GM15510 (cell line): ENCODE measurements at regions not wholly inside any gene's neighbourhood (a gene's known extent, or its start where the extent isn't known, plus 50 kb on each side); places are given as distances from the start of the nearest gene placed in this dataset.

ENCODE experiments used
- POLR2A ChIP-seq: IDR thresholded peaks from 3 replicates; pipeline ENCODE4 v1.6.1; 2011; ENCODE audit warnings: borderline replicate concordance; ENCODE audit not compliant: insufficient read length; ENCODE audit errors: extremely low read depth

DNA sequence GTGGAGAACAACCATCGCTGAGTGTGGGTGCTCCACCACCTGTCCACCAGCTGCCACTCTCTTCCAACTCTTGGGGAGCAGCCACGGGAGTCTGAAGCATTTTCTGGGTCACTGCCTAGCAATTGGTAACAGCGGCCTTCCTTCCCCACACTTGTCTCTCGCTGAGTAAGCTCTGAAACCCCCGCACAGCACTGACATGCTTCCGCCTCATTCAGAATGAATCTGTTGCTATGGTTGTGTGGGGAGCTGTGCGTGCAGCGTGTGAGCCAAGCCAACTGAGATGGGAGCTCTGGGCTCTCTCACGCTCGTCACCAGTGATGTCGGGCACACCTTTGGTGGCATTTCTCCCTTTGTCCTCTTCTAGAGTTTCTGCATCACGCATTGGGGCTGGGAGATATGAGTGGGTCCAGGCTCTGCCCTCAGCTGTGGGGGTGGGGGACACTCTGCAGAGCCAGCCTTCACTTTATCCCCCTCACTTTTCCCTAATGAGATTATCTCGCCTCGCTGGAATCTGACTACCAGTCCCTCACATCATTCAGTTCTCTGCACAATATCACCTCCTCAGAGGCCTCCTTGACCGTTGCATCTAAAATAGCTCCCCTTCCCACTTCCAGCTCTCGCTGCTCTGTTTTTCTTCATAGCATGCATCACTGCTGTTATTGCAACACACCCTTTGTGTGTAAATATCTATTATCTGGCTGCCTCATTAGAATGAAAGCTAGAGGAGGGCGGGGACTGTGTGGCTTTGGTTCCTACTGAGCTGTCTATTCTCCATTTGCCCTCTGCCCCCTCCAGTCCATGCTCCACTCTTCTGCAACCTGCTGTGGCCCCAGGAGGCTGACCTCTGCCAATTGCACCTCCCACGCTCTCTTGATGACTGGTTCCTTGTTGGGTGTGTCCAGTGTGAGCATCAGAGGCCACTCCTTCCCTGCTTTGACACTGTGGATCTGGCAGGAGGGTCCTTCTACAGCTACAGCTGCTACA, 569.9 kb upstream of the CADM1 start:
- TF ChIP-seq POLR2A = no peak

DNA sequence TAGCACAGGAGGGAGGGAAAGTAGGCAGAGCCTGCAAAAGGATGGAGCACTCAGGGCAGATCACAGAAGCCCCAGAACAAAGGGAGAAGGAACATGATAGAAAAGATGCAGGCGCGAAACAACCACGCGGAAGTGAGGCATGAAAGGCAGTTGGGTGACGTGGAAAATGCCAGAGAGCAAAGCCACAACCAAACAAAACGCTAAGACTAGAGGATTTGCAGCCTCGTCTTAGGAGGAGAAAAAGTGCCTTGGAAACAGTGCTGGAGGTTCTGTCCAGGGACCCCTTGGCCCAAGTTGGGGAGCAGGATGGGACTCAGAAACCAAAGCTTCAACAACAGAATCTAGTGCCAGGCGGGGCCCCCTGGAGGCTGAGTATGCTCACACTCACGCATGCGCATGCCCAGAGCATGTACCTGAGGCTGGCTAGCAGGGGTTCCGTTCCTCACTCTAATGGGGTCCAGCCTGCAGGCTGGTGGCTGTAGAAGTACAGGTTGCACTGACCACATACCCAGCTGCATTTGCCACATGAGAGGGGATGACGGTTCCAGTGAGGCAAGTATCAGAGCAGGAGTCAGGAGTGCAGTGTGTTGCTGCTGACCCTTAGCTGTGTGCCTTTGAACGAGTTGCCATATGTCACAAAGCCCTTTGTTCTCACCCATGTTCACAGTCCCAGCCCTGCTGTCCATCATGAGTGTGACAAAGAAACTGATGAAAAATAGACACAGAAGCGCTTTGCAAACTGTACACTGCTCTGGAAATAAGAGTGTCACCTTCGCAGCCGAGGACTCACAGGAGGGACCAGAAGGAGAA, 568.6 kb upstream of the CADM1 start:
- no peak for TF ChIP-seq POLR2A

DNA sequence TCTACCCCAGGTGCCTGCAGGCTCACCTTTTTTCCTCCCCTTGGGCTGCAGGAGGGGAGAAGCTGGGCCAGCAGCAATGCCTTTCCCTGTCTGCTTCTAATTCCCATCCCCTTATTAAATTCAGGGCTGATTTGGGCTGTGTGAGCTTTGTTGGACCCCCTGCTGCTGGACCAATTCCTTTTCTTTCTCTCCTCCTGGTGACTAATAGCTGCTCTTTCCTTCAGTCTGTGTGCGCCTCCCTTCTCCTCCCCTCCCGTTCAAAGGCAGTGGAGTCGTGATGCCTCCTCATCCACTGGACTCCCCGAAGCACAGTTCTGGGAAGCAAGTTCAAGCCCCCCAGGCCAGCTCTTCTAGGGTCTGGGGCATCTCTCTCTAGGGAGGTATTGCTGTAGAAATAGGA, 567.9 kb upstream of the CADM1 start:
- no peak for TF ChIP-seq POLR2A

DNA sequence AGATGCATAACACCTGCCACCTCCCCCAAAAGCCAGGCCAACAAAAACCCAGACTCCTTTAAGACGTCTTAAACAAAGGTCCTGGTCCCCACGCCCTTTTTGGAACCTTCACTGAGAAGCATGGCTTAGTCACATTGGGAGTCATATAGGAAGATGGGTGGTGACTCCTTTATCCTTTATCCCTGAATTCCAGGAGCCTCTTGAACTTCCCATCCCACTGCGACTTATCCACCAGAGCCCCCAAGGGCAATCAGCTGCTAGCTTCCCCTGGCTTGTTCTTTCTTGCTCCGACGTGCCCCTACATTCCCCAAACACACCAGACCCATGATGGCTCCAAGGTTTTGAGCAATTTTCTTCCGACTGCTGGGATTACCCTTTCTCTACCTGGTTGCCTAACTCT, 567.0 kb upstream of the CADM1 start:
- no peak for TF ChIP-seq POLR2A

DNA sequence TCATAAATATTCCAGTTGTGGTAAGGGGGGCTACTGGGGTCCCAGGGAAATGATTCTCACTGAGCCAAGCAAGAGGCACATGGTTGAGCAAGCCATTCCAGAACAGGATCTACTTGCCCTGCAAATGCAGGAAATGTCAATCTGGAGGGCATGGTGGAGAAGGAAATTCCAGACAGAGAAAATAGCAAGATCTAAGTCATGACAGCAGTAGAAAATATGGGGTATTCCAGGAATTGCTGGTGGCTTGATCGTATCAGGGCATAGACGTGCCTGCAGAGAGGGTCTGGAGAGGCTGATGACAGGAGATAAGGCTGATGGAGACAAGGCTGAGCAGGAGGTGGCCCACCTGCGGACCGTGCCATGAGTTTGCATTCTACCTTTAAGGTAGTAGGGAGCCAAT, 566.3 kb upstream of the CADM1 start:
- TF ChIP-seq POLR2A = no peak

DNA sequence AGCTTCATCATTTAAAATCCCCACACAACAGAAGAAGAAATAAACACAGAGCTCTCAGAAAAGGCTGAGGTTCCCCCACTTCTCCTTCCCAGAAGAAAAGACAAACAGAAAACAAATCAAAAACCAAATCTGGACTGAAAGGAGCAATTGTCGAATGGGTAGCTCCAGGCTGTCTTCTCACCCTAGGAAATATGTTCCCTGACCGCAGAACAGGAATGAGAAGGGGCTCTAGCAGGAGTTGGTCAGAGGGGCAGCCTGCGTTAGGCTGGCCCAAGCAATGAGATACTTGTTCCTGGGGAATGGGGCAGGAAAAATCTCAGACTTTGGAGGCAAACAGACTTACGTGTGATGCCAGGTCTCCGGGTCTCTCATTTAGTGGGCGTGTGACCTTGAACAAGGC, 562.6 kb upstream of the CADM1 start:
- no peak for TF ChIP-seq POLR2A

DNA sequence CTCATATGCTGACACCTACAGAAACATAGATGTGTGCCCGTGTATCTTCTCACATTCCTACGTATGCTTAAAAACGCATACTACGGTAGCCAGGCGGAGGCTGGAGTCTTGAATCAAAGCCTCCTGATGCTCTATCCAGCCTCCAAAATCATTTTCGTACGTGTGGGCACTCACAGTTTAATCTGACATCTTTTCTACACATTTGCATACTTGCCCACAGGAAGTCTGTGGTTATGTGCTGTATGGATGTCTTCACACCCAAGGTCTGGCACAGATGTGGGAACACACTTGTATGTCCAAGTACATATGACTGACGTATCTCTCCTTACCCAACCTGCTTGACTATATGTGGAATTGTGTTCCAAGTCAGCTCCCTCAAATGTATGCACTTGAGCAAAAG, 561.8 kb upstream of the CADM1 start:
- TF ChIP-seq POLR2A = no peak

DNA sequence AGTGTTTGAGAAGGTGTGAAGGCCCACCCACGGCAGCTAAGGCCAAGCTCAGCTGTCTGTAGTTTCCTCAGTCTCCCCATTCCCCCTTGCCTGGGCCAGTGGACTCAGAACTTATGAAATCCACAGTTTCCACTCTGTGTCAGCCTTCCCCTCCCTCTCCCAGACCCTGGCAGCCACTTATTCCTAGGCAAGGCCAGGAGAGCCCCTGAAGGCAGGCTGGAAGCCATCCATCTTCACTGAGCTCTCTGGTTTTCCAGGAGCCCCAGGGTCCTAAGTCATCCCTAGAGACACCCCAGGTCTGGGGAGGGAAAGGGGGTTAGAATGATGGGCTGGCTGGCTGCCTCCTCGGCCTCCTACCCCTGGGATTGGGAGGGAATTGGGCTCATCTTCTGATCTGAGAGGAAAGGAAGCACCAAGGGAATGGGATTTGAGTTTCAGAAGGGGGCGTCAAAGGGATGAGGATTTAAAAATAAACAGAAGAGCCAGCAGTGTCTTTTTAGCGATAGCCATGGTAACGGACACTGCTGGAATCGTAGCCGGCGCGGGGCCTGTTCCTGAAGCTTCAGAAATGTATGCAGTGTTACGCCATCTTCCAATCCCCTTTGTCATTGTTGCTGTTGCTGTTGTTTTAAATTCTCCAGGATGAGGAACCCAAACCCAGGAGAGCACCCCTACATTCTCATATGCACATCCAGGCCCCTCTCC, 561.1 kb upstream of the CADM1 start:
- no peak for TF ChIP-seq POLR2A

DNA sequence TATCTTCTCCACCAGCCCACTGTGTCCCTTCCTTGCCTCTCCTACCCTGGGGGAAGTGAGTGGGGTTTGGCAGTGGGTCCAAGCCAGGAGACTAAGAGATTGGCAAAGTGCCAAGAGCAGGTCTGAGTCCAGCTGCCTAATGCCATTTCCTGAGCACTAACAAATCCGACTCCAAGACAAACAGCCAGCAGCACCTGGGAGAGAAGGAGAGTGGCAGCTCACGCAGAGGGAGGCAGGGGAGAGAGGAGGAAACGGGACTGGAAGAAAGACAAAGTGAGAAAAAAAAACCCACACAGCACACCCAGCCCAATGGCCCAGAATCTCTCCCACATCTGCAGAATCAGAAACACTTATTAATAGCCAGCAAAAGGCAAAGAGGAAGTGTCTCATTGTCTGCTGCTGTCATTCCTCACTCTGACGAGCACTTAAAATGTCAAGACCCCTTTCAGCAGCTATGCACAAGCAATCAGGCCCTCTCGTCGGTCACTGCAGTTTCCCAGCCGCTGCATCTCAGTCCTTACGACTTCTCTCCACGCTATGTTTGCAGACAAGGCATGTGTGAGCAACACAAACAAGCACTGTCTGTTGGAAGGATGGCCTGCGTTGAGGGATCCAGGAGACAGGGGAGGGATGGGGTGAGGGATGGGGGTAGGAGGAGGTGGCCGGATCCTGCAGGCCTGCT, 558.4 kb upstream of the CADM1 start:
- TF ChIP-seq POLR2A = no peak

DNA sequence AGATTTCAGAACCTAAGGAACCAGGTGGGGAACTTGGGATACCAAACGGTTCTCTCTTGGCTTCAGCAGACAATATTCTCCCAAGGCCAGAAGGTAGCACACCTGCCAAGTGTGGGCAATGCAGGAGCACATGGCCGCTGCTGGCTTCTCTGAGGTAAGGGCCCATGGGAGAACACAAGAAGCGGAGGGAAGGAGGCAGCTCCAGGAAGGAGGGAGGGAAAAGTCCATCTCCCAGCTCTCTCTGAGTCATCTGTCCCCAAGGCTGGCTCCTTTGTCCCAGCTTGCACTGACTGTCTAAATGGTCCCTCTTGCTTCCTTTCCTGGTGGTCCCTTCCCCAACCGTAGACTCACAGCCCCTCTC, 557.9 kb upstream of the CADM1 start:
- no peak for TF ChIP-seq POLR2A

DNA sequence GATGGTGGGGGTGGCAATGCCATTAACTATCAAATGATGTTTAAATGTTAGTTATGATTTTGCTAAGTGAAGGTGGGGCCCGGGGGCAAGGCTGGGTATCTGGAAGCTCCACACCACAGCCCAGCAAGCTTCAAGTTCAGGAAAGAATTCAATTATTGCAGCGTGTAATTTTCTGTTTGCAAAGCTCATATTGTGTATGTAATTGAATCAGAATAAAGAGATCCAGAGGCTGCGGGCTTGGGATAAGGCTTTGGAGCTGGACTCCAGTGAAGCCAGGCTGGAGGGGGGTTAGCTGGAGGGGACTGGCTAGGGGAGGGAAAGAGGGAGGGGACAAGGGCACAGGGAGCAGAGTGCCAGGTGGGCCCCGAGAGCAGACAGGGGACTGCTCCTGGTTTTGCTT, 557.1 kb upstream of the CADM1 start:
- TF ChIP-seq POLR2A = no peak

DNA sequence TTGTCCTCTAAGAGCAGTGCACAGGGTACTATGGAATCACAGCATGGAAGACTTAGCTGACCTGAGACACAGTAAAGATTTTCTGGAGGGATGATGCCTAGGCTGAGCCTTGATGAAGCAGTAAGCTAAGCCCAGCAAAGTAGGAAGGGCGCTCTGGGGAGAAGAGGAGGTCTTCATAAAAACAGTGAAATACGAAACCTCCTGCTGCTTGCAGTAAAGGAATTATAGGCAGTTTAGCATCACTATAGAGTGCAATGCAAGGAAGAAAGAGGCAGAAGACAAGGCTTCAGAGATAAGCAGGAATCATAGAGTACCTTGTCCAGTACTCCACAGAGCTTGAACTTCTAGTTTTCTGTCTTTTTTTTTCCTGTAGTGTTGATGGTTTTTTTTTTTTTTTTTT, 555.7 kb upstream of the CADM1 start:
- no peak for TF ChIP-seq POLR2A

DNA sequence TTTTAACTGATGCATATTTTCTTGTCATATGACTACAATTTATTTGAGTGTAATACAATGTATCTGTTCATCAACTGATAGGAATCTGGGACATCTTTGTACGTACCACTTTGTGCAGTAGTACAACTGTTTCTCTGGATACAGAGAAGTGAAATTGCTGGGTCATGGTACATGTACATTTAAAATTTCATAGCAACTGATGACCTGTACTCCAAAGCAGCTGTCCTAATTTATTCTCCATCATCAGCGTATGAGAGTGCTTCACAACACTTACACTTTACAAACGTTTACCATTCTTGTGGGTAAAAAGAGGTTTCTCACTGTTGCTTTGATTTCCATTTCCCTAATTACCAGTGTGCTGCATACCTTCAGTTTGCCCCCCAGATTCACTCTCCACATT, 552.8 kb upstream of the CADM1 start:
- no peak for TF ChIP-seq POLR2A

DNA sequence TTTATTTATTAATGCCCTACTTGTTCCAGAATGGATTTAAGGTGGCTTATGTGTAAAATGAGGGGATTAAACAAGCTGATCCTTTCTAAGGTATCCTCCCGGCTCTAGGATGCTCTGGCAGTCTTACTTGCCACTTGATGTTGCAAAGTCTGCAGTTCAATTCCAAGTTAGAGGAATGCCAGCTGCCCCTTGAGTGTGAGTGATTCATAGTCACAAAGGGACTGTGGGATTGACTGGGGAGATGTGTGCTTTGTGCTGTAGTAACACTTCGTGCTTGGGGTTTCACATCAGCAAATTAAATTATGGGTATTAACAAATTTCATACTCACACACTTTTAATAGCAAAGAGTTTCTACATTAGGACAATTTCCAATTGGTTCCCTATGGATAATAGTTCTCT, 550.8 kb upstream of the CADM1 start:
- no peak for TF ChIP-seq POLR2A

DNA sequence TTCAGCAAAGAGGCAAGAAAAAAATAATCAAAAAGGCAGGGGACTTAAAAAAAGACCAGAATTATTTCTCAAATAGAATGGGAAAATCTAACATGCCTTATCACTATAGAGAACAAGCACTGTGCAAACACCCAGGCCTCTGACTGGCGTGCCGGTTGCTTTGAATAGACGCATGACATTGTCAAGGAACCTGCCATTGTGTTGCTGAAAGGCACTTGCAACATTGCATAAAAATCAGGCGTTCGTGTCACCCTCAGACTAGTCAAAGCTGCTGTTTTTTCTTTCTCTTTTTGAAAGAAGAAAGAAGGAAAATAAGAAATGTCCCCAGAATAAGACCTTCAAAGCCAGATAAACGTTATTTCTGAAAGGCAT, 549.3 kb upstream of the CADM1 start:
- TF ChIP-seq POLR2A = no peak
